HCT116 (cell line): ENCODE measurements at regions not wholly inside any gene's neighbourhood (a gene's known extent, or its start where the extent isn't known, plus 50 kb on each side); places are given as distances from the start of the nearest gene placed in this dataset.

ENCODE experiments used
- ATAC-seq: fragments of 200-7000 bp; cut with Tn5 transposase; 2 replicates; pipeline ENCODE4 v1.9.1; 2020; ENCODE audit warnings: mild to moderate bottlenecking, moderate library complexity
- BruUV-seq: library from RNA; stranded (reverse); fragments of 400-500 nt; replicated peaks from 2 replicates; lab custom pipeline; 2021; lab: Mats Ljungman, UMichigan
- CTCF ChIA-PET: fragments of 300-600 bp; sonication (Branson Sonifier 250); formaldehyde crosslinking; loops from one replicate; lab custom pipeline; 2021; ENCODE audit warnings: antibody characterized with exemption; lab: Charles Lee
- POLR2A ChIA-PET: fragments of 300-600, 350-600 bp; sonication (Branson Sonifier 250); formaldehyde crosslinking; loops from one replicate; lab custom pipeline; 2021; ENCODE audit warnings: antibody characterized with exemption; lab: Charles Lee
- RAD21 ChIA-PET, 2 experiments: fragments of 300-600 bp; sonication (Branson Sonifier 250); formaldehyde crosslinking; loops; one replicate each; lab custom pipeline; 2023; ENCODE audit warnings: low total read pairs in 2 of 2; ENCODE audit not compliant: uncharacterized antibody in 2 of 2, unreplicated experiment in 2 of 2, low non-redundant PET in 1 of 2; lab: Charles Lee
- DNase-seq: peaks from one replicate; pipeline ENCODE4 v3.0.0-alpha.2; 2010; ENCODE audit warnings: low read depth, low spot score
- H2AFZ ChIP-seq: fragments of 200-600 bp; shearing (Covaris generic), sonication (generic); 2 replicates; pipeline ENCODE4 v1.6.1; 2017; ENCODE audit warnings: low read depth, mixed run types, mixed read lengths, antibody characterized with exemption, low read length; ENCODE audit not compliant: poor library complexity, severe bottlenecking
- H3K27ac ChIP-seq: 2 replicates; pipeline ENCODE4 v1.5.1; 2012; ENCODE audit warnings: low read depth, low read length
- H3K27me3 ChIP-seq: fragments of 200-600 bp; sonication (generic); 2 replicates; pipeline ENCODE4 v1.6.1; 2016; ENCODE audit warnings: mixed run types, low read length, mixed read lengths; ENCODE audit not compliant: insufficient read depth
- H3K36me3 ChIP-seq, 2 experiments: fragments of 200-500 bp in 1 of 2; fragments of 200-600 bp in 1 of 2; sonication (Bioruptor generic) in 1 of 2; sonication (generic) in 1 of 2; 2 replicates each; pipeline versions ENCODE4 v1.5.1 to v1.6.1; 2014 to 2016; ENCODE audit warnings: low read length in 2 of 2, inconsistent platforms in 1 of 2, mixed read lengths in 1 of 2, mixed run types in 1 of 2; ENCODE audit not compliant: insufficient read depth in 2 of 2, control insufficient read depth in 1 of 2
- H3K4me1 ChIP-seq, 2 experiments: fragments of 200-600 bp in 1 of 2; sonication (generic) in 1 of 2; 2 replicates each; pipeline versions ENCODE4 v1.5.1 to v1.6.1; 2012 to 2017; ENCODE audit warnings: low read length in 2 of 2, inconsistent platforms in 1 of 2, mild to moderate bottlenecking in 1 of 2, mixed read lengths in 1 of 2, mixed run types in 1 of 2, moderate library complexity in 1 of 2; ENCODE audit not compliant: insufficient read depth in 2 of 2, control insufficient read depth in 1 of 2
- H3K4me2 ChIP-seq: fragments of 200-600 bp; sonication (generic); 2 replicates; pipeline ENCODE4 v1.6.1; 2017; ENCODE audit warnings: mixed run types, low read length, mixed read lengths
- H3K4me3 ChIP-seq, 2 experiments: fragments of 200-600 bp in 1 of 2; sonication (generic) in 1 of 2; replicated peaks in 1 of 2; 2 replicates each; pipeline ENCODE4 v1.5.1; 2011 to 2016; ENCODE audit warnings: low read length in 2 of 2, control low read depth in 1 of 2, low read depth in 1 of 2, mild to moderate bottlenecking in 1 of 2, mixed read lengths in 1 of 2, mixed run types in 1 of 2
- H3K79me2 ChIP-seq: fragments of 200-600 bp; sonication (generic); 2 replicates; pipeline ENCODE4 v1.6.1; 2017; ENCODE audit warnings: mild to moderate bottlenecking, mixed run types, low read length, moderate library complexity, mixed read lengths; ENCODE audit not compliant: insufficient read depth
- H3K9ac ChIP-seq: fragments of 200-600 bp; sonication (generic); 2 replicates; pipeline ENCODE4 v1.6.1; 2016; ENCODE audit warnings: low read length, mixed read lengths
- H3K9me2 ChIP-seq: fragments of 200-600 bp; sonication (generic), shearing (Covaris generic); 2 replicates; pipeline ENCODE4 v1.6.1; 2017; ENCODE audit warnings: mixed run types, mild to moderate bottlenecking, moderate library complexity; ENCODE audit not compliant: insufficient read depth
- H3K9me3 ChIP-seq, 2 experiments: fragments of 200-500 bp in 1 of 2; fragments of 200-600 bp in 1 of 2; sonication (Bioruptor generic) in 1 of 2; sonication (generic) in 1 of 2; 2 replicates each; pipeline ENCODE4 v1.6.1; 2014 to 2017; ENCODE audit warnings: low read length in 2 of 2, mixed read lengths in 2 of 2, inconsistent platforms in 1 of 2, low read depth in 1 of 2, mild to moderate bottlenecking in 1 of 2, mixed run types in 1 of 2, moderate library complexity in 1 of 2; ENCODE audit not compliant: control insufficient read depth in 1 of 2, insufficient read depth in 1 of 2
- H4K20me1 ChIP-seq: fragments of 200-600 bp; sonication (generic), shearing (Covaris generic); 2 replicates; pipeline ENCODE4 v1.6.1; 2017; ENCODE audit warnings: mixed run types, mild to moderate bottlenecking, moderate library complexity; ENCODE audit not compliant: insufficient read depth
- CBX3 ChIP-seq: IDR thresholded peaks from 2 replicates; pipeline ENCODE4 v1.6.1; 2012; ENCODE audit warnings: low read depth
- EGR1 ChIP-seq: IDR thresholded peaks from 2 replicates; pipeline ENCODE4 v1.6.1; 2012; ENCODE audit warnings: low read depth
- ELF1 ChIP-seq: IDR thresholded peaks from 2 replicates; pipeline ENCODE4 v1.6.1; 2012; ENCODE audit warnings: low read depth, borderline replicate concordance
- EZH2phosphoT487 ChIP-seq: fragments of 200-600 bp; IDR thresholded peaks from 2 replicates; pipeline ENCODE4 v1.6.1; 2018; ENCODE audit warnings: antibody characterized with exemption, borderline replicate concordance
- JUND ChIP-seq: IDR thresholded peaks from 2 replicates; pipeline ENCODE4 v1.6.1; 2012
- POLR2A ChIP-seq: IDR thresholded peaks from 2 replicates; pipeline ENCODE4 v1.7.0; 2011; ENCODE audit warnings: borderline replicate concordance; ENCODE audit not compliant: insufficient read depth, insufficient read length; ENCODE audit errors: extremely low read depth
- POLR2AphosphoS5 ChIP-seq: IDR thresholded peaks from 2 replicates; pipeline ENCODE4 v1.6.1; 2011; ENCODE audit warnings: mild to moderate bottlenecking, low read depth, low read length, moderate library complexity
- RAD21 ChIP-seq: IDR thresholded peaks from 2 replicates; pipeline ENCODE4 v1.6.1; 2012; ENCODE audit warnings: low read depth, mild to moderate bottlenecking
- SP1 ChIP-seq: IDR thresholded peaks from 2 replicates; pipeline ENCODE4 v1.6.1; 2012; ENCODE audit warnings: low read depth
- SRF ChIP-seq: IDR thresholded peaks from 2 replicates; pipeline ENCODE4 v1.6.1; 2012; ENCODE audit warnings: low read depth
- TCF7L2 ChIP-seq: IDR thresholded peaks from 2 replicates; pipeline ENCODE4 v1.7.0; 2011; ENCODE audit warnings: borderline replicate concordance, inconsistent platforms; ENCODE audit not compliant: insufficient read depth, insufficient read length; ENCODE audit errors: extremely low read depth
- ZFX ChIP-seq: fragments of 450-650 bp; IDR thresholded peaks from 2 replicates; pipeline ENCODE4 v1.6.1; 2017
- ZNF274 ChIP-seq: fragments of 200-500 bp; sonication (Bioruptor generic); IDR thresholded peaks from 2 replicates; pipeline ENCODE4 v1.6.1; 2014; ENCODE audit warnings: mild to moderate bottlenecking, low read depth, low read length, inconsistent platforms
- intact Hi-C: fragments of 100-400 bp; cut with micrococcal nuclease; formaldehyde crosslinking; loops from 2 replicates; pipeline ENCODE4 v1.10.0; 2022
- TF ChIP-seq, protein P1 (sequence below), 3 experiments: fragments of 200-600 bp in 1 of 3; sonication (generic) in 1 of 3; IDR thresholded peaks in 2 of 3; conservative IDR thresholded peaks in 1 of 3; 2 replicates each; pipeline ENCODE4 v1.5.1; 2012 to 2017; ENCODE audit warnings: low read depth in 2 of 3, low read length in 2 of 3, antibody characterized with exemption in 1 of 3, borderline replicate concordance in 1 of 3, control low read depth in 1 of 3, mild to moderate bottlenecking in 1 of 3, mixed read lengths in 1 of 3, mixed run types in 1 of 3, moderate library complexity in 1 of 3; ENCODE audit not compliant: insufficient read depth in 1 of 3
- TF ChIP-seq, protein P2 (sequence below): IDR thresholded peaks from 2 replicates; pipeline ENCODE4 v1.6.1; 2012; ENCODE audit warnings: low read depth
- TF ChIP-seq, protein P3 (sequence below): IDR thresholded peaks from 2 replicates; pipeline ENCODE4 v1.6.1; 2012
- TF ChIP-seq, protein P4 (sequence below): IDR thresholded peaks from 2 replicates; pipeline ENCODE4 v1.6.1; 2011; ENCODE audit warnings: mild to moderate bottlenecking, low read length, moderate library complexity; ENCODE audit not compliant: insufficient replicate concordance; ENCODE audit errors: extremely low read depth

DNA sequence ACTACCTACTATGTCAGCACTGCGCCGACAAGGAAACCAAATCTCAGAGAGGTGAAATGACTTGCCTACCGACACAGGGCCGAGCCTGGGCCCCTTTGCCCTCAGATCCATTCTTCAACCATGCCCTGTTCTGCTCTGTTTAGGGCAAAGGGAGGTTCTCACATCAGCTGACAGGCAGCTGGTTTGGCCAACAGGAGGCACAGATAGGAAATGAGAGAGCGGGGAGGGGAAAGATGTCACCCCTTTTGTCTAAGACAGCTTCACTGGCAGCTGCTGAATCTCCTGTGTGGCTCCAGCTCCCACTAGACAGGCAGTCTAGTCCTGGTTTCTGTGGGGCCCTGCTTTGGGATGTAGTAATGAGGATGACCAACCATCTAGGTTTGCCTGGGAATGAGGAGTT is 158.7 kb downstream of the TMEM200A start:
- no peak overlapping the region for H2AFZ ChIP-seq
- no peak overlapping the region for H3K9ac ChIP-seq
- H3K4me1 ChIP-seq: peaks cover 0 to 9% of the 10 kb centered on the region in 2 experiments; a peak in 2 of 4 replicates
- no peaks in the 10 kb centered on the region for H3K36me3 ChIP-seq
- no peak overlapping the region for H3K27ac ChIP-seq
- no peak for DNase-seq
- no peak for ATAC-seq
- CTCF ChIA-PET: no interaction called here
- H3K4me3 ChIP-seq: no peak overlapping the region
- no peak for TF ChIP-seq EGR1
- no peak for TF ChIP-seq SRF
- TF ChIP-seq, protein P1, sequence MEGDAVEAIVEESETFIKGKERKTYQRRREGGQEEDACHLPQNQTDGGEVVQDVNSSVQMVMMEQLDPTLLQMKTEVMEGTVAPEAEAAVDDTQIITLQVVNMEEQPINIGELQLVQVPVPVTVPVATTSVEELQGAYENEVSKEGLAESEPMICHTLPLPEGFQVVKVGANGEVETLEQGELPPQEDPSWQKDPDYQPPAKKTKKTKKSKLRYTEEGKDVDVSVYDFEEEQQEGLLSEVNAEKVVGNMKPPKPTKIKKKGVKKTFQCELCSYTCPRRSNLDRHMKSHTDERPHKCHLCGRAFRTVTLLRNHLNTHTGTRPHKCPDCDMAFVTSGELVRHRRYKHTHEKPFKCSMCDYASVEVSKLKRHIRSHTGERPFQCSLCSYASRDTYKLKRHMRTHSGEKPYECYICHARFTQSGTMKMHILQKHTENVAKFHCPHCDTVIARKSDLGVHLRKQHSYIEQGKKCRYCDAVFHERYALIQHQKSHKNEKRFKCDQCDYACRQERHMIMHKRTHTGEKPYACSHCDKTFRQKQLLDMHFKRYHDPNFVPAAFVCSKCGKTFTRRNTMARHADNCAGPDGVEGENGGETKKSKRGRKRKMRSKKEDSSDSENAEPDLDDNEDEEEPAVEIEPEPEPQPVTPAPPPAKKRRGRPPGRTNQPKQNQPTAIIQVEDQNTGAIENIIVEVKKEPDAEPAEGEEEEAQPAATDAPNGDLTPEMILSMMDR (IDR thresholded peaks at IDR 0.05 in 2 of 3, conservative IDR thresholded peaks at IDR 0.05 in 1 of 3; ENCODE audit: borderline replicate concordance in 1 of 3, insufficient read depth in 1 of 3, low read depth in 2 of 3, low read length in 2 of 3): no peak
- TF ChIP-seq, protein P2, sequence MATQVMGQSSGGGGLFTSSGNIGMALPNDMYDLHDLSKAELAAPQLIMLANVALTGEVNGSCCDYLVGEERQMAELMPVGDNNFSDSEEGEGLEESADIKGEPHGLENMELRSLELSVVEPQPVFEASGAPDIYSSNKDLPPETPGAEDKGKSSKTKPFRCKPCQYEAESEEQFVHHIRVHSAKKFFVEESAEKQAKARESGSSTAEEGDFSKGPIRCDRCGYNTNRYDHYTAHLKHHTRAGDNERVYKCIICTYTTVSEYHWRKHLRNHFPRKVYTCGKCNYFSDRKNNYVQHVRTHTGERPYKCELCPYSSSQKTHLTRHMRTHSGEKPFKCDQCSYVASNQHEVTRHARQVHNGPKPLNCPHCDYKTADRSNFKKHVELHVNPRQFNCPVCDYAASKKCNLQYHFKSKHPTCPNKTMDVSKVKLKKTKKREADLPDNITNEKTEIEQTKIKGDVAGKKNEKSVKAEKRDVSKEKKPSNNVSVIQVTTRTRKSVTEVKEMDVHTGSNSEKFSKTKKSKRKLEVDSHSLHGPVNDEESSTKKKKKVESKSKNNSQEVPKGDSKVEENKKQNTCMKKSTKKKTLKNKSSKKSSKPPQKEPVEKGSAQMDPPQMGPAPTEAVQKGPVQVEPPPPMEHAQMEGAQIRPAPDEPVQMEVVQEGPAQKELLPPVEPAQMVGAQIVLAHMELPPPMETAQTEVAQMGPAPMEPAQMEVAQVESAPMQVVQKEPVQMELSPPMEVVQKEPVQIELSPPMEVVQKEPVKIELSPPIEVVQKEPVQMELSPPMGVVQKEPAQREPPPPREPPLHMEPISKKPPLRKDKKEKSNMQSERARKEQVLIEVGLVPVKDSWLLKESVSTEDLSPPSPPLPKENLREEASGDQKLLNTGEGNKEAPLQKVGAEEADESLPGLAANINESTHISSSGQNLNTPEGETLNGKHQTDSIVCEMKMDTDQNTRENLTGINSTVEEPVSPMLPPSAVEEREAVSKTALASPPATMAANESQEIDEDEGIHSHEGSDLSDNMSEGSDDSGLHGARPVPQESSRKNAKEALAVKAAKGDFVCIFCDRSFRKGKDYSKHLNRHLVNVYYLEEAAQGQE: no peak
- no peak for TF ChIP-seq SP1
- TF ChIP-seq TCF7L2: no peak
- TF ChIP-seq ZNF274: no peak
- TF ChIP-seq, protein P3, sequence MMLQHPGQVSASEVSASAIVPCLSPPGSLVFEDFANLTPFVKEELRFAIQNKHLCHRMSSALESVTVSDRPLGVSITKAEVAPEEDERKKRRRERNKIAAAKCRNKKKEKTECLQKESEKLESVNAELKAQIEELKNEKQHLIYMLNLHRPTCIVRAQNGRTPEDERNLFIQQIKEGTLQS: no peak
- no peak for TF ChIP-seq RAD21
- no peak for TF ChIP-seq POLR2A
- TF ChIP-seq ELF1: no peak
- TF ChIP-seq JUND: no peak
- no peak for TF ChIP-seq POLR2AphosphoS5
- TF ChIP-seq, protein P4, sequence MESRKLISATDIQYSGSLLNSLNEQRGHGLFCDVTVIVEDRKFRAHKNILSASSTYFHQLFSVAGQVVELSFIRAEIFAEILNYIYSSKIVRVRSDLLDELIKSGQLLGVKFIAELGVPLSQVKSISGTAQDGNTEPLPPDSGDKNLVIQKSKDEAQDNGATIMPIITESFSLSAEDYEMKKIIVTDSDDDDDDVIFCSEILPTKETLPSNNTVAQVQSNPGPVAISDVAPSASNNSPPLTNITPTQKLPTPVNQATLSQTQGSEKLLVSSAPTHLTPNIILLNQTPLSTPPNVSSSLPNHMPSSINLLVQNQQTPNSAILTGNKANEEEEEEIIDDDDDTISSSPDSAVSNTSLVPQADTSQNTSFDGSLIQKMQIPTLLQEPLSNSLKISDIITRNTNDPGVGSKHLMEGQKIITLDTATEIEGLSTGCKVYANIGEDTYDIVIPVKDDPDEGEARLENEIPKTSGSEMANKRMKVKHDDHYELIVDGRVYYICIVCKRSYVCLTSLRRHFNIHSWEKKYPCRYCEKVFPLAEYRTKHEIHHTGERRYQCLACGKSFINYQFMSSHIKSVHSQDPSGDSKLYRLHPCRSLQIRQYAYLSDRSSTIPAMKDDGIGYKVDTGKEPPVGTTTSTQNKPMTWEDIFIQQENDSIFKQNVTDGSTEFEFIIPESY: no peak
- no peak for TF ChIP-seq EZH2phosphoT487
- no peak for TF ChIP-seq ZFX
- no peak for TF ChIP-seq CBX3
- no peaks in the 10 kb centered on the region for H3K9me2 ChIP-seq
- H3K79me2 ChIP-seq: no peaks in the 10 kb centered on the region
- RAD21 ChIA-PET: no interaction called here
- POLR2A ChIA-PET: no interaction called here
- H3K27me3 ChIP-seq: no peaks in the 10 kb centered on the region
- no peaks in the 10 kb centered on the region for H4K20me1 ChIP-seq
- BruUV-seq: no TSS peak
- intact Hi-C loops: no loop called here
- no peak overlapping the region for H3K4me2 ChIP-seq
- no peaks in the 10 kb centered on the region for H3K9me3 ChIP-seq
